GM12878 (cell line): ENCODE measurements at regions not wholly inside any gene's neighbourhood (a gene's known extent, or its start where the extent isn't known, plus 50 kb on each side); places are given as distances from the start of the nearest gene placed in this dataset.

ENCODE experiments used
- ATAC-seq: fragments of 200-7000 bp; cut with Tn5 transposase; 3 replicates; pipeline ENCODE4 v1.9.1; 2020; ENCODE audit warnings: mild to moderate bottlenecking, moderate library complexity
- BruUV-seq: library from RNA; stranded (reverse); fragments of 400-500 nt; replicated peaks from 2 replicates; lab custom pipeline; 2021; lab: Mats Ljungman, UMichigan
- CTCF ChIA-PET: fragments of 300-600 bp; sonication (Branson Sonifier 250); formaldehyde crosslinking; extraction: SDS; loops from one replicate; lab custom pipeline; 2021; ENCODE audit warnings: inconsistent platforms; lab: Yijun Ruan, JAX
- POLR2A ChIA-PET: fragments of 350-600 bp; formaldehyde crosslinking; extraction: SDS; loops from one replicate; lab custom pipeline; 2021; ENCODE audit warnings: inconsistent platforms; lab: Charles Lee
- RAD21 ChIA-PET: fragments of 300-600 bp; sonication (Branson Sonifier 250); formaldehyde crosslinking; loops from one replicate; lab custom pipeline; 2023; ENCODE audit warnings: antibody characterized with exemption; ENCODE audit not compliant: unreplicated experiment; lab: Charles Lee
- SMC1A ChIA-PET: fragments of 300-600 bp; sonication (Branson Sonifier 250); formaldehyde crosslinking; loops from one replicate; lab custom pipeline; 2023; ENCODE audit not compliant: unreplicated experiment, uncharacterized antibody; lab: Charles Lee
- DNase-seq: peaks from one replicate; pipeline ENCODE4 v3.0.0-alpha.2; 2011; ENCODE audit warnings: low read depth, low spot score
- FAIRE-seq: peaks from 3 replicates; lab custom pipeline; 2011; peaks lifted over from hg19 to GRCh38; lab: Jason Lieb, UNC
- H2AFZ ChIP-seq: 2 replicates; pipeline ENCODE4 v1.6.0; 2011; ENCODE audit warnings: low read depth, low read length, control low read depth; ENCODE audit not compliant: control insufficient read depth
- H3K27ac ChIP-seq: 2 replicates; pipeline ENCODE4 v1.5.1; 2011; ENCODE audit warnings: control low read depth; ENCODE audit not compliant: control insufficient read depth, insufficient read depth
- H3K27me3 ChIP-seq, 2 experiments: replicated peaks in 1 of 2; 2 replicates each; pipeline versions ENCODE4 v1.6.0 to v1.6.1; 2011; ENCODE audit warnings: low read length in 1 of 2; ENCODE audit not compliant: control insufficient read depth in 2 of 2, insufficient read depth in 2 of 2
- H3K36me3 ChIP-seq, 2 experiments: 2 replicates each; pipeline ENCODE4 v1.5.1; 2011; ENCODE audit warnings: low read length in 1 of 2; ENCODE audit not compliant: control insufficient read depth in 2 of 2, insufficient read depth in 2 of 2
- H3K4me1 ChIP-seq: 2 replicates; pipeline ENCODE4 v1.6.1; 2011; ENCODE audit warnings: mild to moderate bottlenecking, low read length, moderate library complexity, mixed read lengths; ENCODE audit not compliant: control insufficient read depth, insufficient read depth
- H3K4me2 ChIP-seq: 2 replicates; pipeline ENCODE4 v1.6.0; 2011; ENCODE audit warnings: control low read depth; ENCODE audit not compliant: control insufficient read depth, insufficient read depth
- H3K4me3 ChIP-seq: fragments of 200-600 bp; sonication (generic); 2 replicates; pipeline ENCODE4 v1.5.1; 2016
- H3K79me2 ChIP-seq: 2 replicates; pipeline ENCODE4 v1.6.0; 2011; ENCODE audit warnings: low read length; ENCODE audit not compliant: control insufficient read depth, insufficient read depth
- H3K9ac ChIP-seq: 2 replicates; pipeline ENCODE4 v1.8.0; 2011; ENCODE audit warnings: low read length, control low read depth, mixed read lengths; ENCODE audit not compliant: control insufficient read depth, insufficient read depth
- H3K9me3 ChIP-seq: replicated peaks from 3 replicates; pipeline ENCODE4 v1.5.1; 2011; ENCODE audit warnings: mild to moderate bottlenecking, low read length; ENCODE audit not compliant: control insufficient read depth, insufficient read depth
- H4K20me1 ChIP-seq: 2 replicates; pipeline ENCODE4 v1.6.0; 2011; ENCODE audit not compliant: control insufficient read depth, insufficient read depth
- BCLAF1 ChIP-seq: fragments of 450-650 bp; IDR thresholded peaks from 2 replicates; pipeline ENCODE4 v1.6.1; 2017; ENCODE audit warnings: antibody characterized with exemption, mild to moderate bottlenecking, moderate library complexity
- E2F8 ChIP-seq: fragments of 450-650 bp; IDR thresholded peaks from 2 replicates; pipeline ENCODE4 v1.6.1; 2018; ENCODE audit warnings: mild to moderate bottlenecking, low read depth, moderate library complexity; ENCODE audit not compliant: partially characterized antibody
- HCFC1 ChIP-seq: fragments of 150-350 bp; IDR thresholded peaks from 2 replicates; pipeline ENCODE4 v1.6.1; 2014; ENCODE audit warnings: low read length
- IKZF2 ChIP-seq, 2 experiments: fragments of 450-650 bp; IDR thresholded peaks; 2 replicates each; pipeline ENCODE4 v1.6.1; 2017; ENCODE audit warnings: mild to moderate bottlenecking in 2 of 2, moderate library complexity in 2 of 2
- NBN ChIP-seq: fragments of 450-650 bp; IDR thresholded peaks from 2 replicates; pipeline ENCODE4 v1.6.1; 2016
- POLR2AphosphoS5 ChIP-seq: IDR thresholded peaks from 2 replicates; pipeline ENCODE4 v1.6.1; 2011; ENCODE audit warnings: mild to moderate bottlenecking, low read length, inconsistent platforms
- POU2F2 ChIP-seq: IDR thresholded peaks from 3 replicates; pipeline ENCODE4 v1.6.1; 2011; ENCODE audit warnings: low read depth, mild to moderate bottlenecking, low read length, borderline replicate concordance
- REST ChIP-seq: IDR thresholded peaks from 2 replicates; pipeline ENCODE4 v1.6.1; 2012; ENCODE audit warnings: mild to moderate bottlenecking, low read depth, low read length
- SREBF2 ChIP-seq: IDR thresholded peaks from 2 replicates; pipeline ENCODE4 v1.6.1; 2012; ENCODE audit warnings: mild to moderate bottlenecking, low read length
- WGBS: methylation state at CpG from one replicate; pipeline ENCODE4 v1.1.6; 2016; ENCODE audit warnings: low lambda C conversion rate; ENCODE audit not compliant: insufficient replicate concordance, insufficient coverage; ENCODE audit errors: missing lambda C conversion rate; 5-methylcytosine and 5-hydroxymethylcytosine counted together
- in situ Hi-C: fragments of 300-500 bp; cut with MboI; formaldehyde crosslinking; loops from 9 replicates; pipeline ENCODE4 v1.14.3; 2018; ENCODE audit warnings: mixed read lengths
- intact Hi-C: fragments of 100-400 bp; cut with micrococcal nuclease; formaldehyde crosslinking; loops from one replicate; pipeline ENCODE4 v1.14.2; 2022; ENCODE audit not compliant: unreplicated experiment

- ChIA-PET RAD21 (no interaction called here), SMC1A (no interaction called here), CTCF (no interaction called here), POLR2A (no interaction called here)
- no peaks in the 10 kb centered on the region for H3K9me3 ChIP-seq
- H4K20me1 ChIP-seq: no peaks in the 10 kb centered on the region
- H3K4me3 ChIP-seq: no peak overlapping the region
- in situ Hi-C loops: loop anchor here (25.0 kb wide), 1 partner anchor 619 kb away; no protein-coding TSS in a partner anchor
- ATAC-seq (no peak), FAIRE-seq (no peak), DNase-seq (no peak)
- H3K36me3 ChIP-seq: no peaks in the 10 kb centered on the region
- no peaks in the 10 kb centered on the region for H3K79me2 ChIP-seq
- TF ChIP-seq NBN (no peak), IKZF2 (IDR thresholded peaks at IDR 0.05) (no peak), SREBF2 (no peak), REST (no peak), POU2F2 (no peak), POLR2AphosphoS5 (no peak), E2F8 (no peak), BCLAF1 (no peak), HCFC1 (no peak)
- no peaks in the 10 kb centered on the region for H3K4me1 ChIP-seq
- intact Hi-C loops: no loop called here
- H3K27me3 ChIP-seq: peaks cover 2 to 7% of the 10 kb centered on the region in 2 experiments
- H3K9ac ChIP-seq: no peak overlapping the region
- H3K27ac ChIP-seq: no peak overlapping the region
- H3K4me2 ChIP-seq: no peak overlapping the region
- 12% methylated on average over 15 of the region's 15 CpGs for WGBS
- no peak overlapping the region for H2AFZ ChIP-seq
- no TSS peak for BruUV-seq
These were observed 179.5 kb downstream of the YTHDC2 start for GRCh38 chr5:113692891-113693457.
